MCF 10A (cell line): ENCODE measurements at regions not wholly inside any gene's neighbourhood (a gene's known extent, or its start where the extent isn't known, plus 50 kb on each side); places are given as distances from the start of the nearest gene placed in this dataset.

Source experiments
- BruUV-seq: library from RNA; stranded (reverse); fragments of 400-500 nt; replicated peaks from 2 replicates; lab custom pipeline; 2021; lab: Mats Ljungman, UMichigan
- CTCF ChIA-PET: fragments of 300-600 bp; sonication (Branson Sonifier 250); formaldehyde crosslinking; extraction: SDS; loops from one replicate; lab custom pipeline; 2021; ENCODE audit warnings: antibody characterized with exemption, inconsistent platforms; lab: Yijun Ruan, JAX
- POLR2A ChIA-PET: fragments of 300-600, 350-650 bp; sonication (Branson Sonifier 250); formaldehyde crosslinking; extraction: SDS; loops from one replicate; lab custom pipeline; 2020; ENCODE audit warnings: antibody characterized with exemption, inconsistent platforms; lab: Yijun Ruan, JAX
- DNase-seq: peaks from one replicate; pipeline ENCODE4 v3.0.0-alpha.2; 2018; ENCODE audit not compliant: unreplicated experiment
- H3K27ac Mint-ChIP-seq: one replicate; pipeline ENCODE4 v1.8.0; 2022; ENCODE audit warnings: mild to moderate bottlenecking, low read depth, mixed read lengths; ENCODE audit not compliant: unreplicated experiment
- H3K27me3 Mint-ChIP-seq: one replicate; pipeline ENCODE4 v1.8.0; 2022; ENCODE audit warnings: mixed read lengths; ENCODE audit not compliant: insufficient read depth, unreplicated experiment
- H3K36me3 Mint-ChIP-seq: one replicate; pipeline ENCODE4 v1.8.0; 2022; ENCODE audit warnings: mild to moderate bottlenecking, moderate library complexity, mixed read lengths; ENCODE audit not compliant: insufficient read depth, unreplicated experiment
- H3K4me1 Mint-ChIP-seq: one replicate; pipeline ENCODE4 v1.8.0; 2022; ENCODE audit warnings: mixed read lengths; ENCODE audit not compliant: insufficient read depth, unreplicated experiment
- H3K4me3 Mint-ChIP-seq: one replicate; pipeline ENCODE4 v1.8.0; 2022; ENCODE audit warnings: mild to moderate bottlenecking, moderate library complexity, mixed read lengths; ENCODE audit not compliant: unreplicated experiment
- H3K9me3 Mint-ChIP-seq: one replicate; pipeline ENCODE4 v1.8.0; 2022; ENCODE audit warnings: mixed read lengths; ENCODE audit not compliant: unreplicated experiment
- intact Hi-C: fragments of 100-400 bp; cut with micrococcal nuclease; formaldehyde crosslinking; loops from 2 replicates; pipeline ENCODE4 v1.14.1; 2022
- TF ChIP-seq, protein P1 (sequence below): fragments of 200-600 bp; IDR thresholded peaks from one replicate; pipeline ENCODE4 v1.8.0; 2022; ENCODE audit warnings: antibody characterized with exemption, mild to moderate bottlenecking; ENCODE audit not compliant: unreplicated experiment

DNA sequence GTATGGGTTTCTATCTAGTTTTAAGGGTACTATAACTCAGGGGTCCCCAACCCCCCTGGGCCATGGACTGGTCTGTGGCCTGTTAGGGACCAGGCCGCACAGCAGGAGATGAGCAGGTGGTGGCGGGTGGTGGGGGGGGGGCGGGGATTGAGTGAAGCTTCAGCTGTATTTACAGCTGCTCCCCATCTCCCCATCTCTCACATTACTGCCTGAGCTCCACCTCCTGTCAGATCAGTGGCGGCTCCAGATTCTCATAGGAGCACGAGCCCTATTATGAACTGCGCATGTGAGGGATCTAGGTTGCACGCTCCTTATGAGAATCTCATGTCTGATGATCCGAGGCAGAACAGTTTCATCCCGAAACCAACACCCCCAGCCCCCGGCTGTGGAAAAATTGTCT is 95.1 kb upstream of the SLC45A1 start:
- TF ChIP-seq, protein P1, sequence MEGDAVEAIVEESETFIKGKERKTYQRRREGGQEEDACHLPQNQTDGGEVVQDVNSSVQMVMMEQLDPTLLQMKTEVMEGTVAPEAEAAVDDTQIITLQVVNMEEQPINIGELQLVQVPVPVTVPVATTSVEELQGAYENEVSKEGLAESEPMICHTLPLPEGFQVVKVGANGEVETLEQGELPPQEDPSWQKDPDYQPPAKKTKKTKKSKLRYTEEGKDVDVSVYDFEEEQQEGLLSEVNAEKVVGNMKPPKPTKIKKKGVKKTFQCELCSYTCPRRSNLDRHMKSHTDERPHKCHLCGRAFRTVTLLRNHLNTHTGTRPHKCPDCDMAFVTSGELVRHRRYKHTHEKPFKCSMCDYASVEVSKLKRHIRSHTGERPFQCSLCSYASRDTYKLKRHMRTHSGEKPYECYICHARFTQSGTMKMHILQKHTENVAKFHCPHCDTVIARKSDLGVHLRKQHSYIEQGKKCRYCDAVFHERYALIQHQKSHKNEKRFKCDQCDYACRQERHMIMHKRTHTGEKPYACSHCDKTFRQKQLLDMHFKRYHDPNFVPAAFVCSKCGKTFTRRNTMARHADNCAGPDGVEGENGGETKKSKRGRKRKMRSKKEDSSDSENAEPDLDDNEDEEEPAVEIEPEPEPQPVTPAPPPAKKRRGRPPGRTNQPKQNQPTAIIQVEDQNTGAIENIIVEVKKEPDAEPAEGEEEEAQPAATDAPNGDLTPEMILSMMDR: no peak
- peaks cover 4% of the 10 kb centered on the region for H3K36me3 Mint-ChIP-seq
- ChIA-PET CTCF (interaction anchor here (0.5 kb wide), 1 partner anchor 21 kb away, joined by 3 read pairs; no protein-coding TSS in a partner anchor), POLR2A (interaction anchor here (2.7 kb wide), 1 partner anchor 11 kb away, joined by 7 read pairs; no protein-coding TSS in a partner anchor)
- peaks cover 9% of the 10 kb centered on the region for H3K9me3 Mint-ChIP-seq
- intact Hi-C loops: no loop called here
- H3K27ac Mint-ChIP-seq: no peak overlapping the region
- no peaks in the 10 kb centered on the region for H3K27me3 Mint-ChIP-seq
- H3K4me3 Mint-ChIP-seq: no peak overlapping the region
- H3K4me1 Mint-ChIP-seq: peaks cover 30% of the 10 kb centered on the region
- no TSS peak for BruUV-seq
- no peak for DNase-seq

DNA sequence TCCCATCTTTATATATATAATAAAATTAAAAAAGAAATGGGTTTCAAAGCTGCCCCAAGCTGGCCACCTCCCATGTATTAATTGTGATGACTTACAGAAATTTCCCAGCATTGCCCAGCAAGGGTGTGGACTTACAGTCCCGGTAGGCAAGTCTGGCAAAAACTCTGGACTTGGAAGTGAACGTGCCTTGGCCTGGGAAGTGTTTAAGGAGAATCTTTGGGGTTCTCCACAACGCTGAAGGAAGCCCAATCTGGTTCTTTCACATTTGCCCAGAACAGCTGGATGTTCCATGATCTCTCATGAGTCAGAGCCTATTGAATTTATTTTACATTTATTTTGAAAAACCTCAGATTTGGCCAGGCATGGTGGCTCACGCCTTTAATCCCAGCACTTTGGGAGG is 98.4 kb upstream of the SLC45A1 start:
- TF ChIP-seq, protein P1: no peak

DNA sequence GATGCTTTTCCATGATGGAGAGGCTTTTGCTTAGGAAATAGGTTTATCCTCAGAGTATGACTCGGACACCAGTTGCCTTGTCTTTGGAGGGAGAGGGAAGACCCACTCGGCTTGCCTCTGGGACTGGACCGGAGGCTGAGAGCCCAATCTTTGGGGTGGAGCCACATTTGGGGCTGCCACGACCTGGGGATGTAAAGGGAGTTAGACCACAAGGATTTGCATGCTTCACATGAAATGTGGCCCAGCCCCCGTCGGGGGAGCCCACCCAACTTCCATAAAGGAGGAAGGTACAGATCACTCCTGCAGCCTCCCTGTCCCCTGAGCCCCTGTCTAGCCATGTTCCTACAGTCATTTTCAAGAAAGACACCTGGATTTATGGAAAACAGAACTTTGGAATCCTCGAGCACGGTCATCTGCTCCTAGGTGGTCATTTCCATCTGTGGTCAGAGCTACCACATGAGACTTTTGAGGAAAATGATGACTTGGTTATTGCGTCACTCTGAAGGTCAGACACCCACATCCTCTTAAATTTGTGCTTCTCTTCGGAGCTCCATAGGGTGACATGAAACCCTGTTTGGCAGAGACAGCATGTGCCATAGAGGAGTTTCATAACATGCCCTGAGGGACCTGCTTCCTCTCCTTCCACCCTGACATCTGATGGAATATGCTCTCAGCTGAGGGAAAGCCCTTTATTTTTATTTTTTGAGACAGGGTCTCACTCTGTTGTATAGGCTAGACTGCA is 99.4 kb upstream of the SLC45A1 start:
- H3K4me1 Mint-ChIP-seq: peaks cover 20% of the 10 kb centered on the region
- no peaks in the 10 kb centered on the region for H3K36me3 Mint-ChIP-seq
- intact Hi-C loops: no loop called here
- no TSS peak for BruUV-seq
- no peak overlapping the region for H3K4me3 Mint-ChIP-seq
- no peaks in the 10 kb centered on the region for H3K27me3 Mint-ChIP-seq
- no peak overlapping the region for H3K27ac Mint-ChIP-seq
- DNase-seq: peak; percentile 83
- TF ChIP-seq, protein P1: no peak
- no peaks in the 10 kb centered on the region for H3K9me3 Mint-ChIP-seq
- CTCF ChIA-PET: interaction anchor here (0.6 kb wide), 1 partner anchor 515 kb away, joined by 3 read pairs; no protein-coding TSS in a partner anchor
- POLR2A ChIA-PET: interaction anchor here (0.6 to 2.8 kb wide), 13 partner anchors 12 to 656 kb away, joined by 3 to 16 read pairs (median 3); no protein-coding TSS in a partner anchor

More for the DNA sequence above, 98.4 kb upstream of the SLC45A1 start:
- H3K27me3 Mint-ChIP-seq: no peaks in the 10 kb centered on the region
- no peaks in the 10 kb centered on the region for H3K9me3 Mint-ChIP-seq
- ChIA-PET CTCF (no interaction called here), POLR2A (interaction anchor here (0.6 to 2.8 kb wide), 12 partner anchors 10 to 441 kb away, joined by 3 to 16 read pairs (median 3); no protein-coding TSS in a partner anchor)
- no peak overlapping the region for H3K4me3 Mint-ChIP-seq
- H3K36me3 Mint-ChIP-seq: no peaks in the 10 kb centered on the region
- intact Hi-C loops: no loop called here
- BruUV-seq: no TSS peak
- H3K4me1 Mint-ChIP-seq: peaks cover 23% of the 10 kb centered on the region
- DNase-seq: peak; percentile 30
- H3K27ac Mint-ChIP-seq: no peak overlapping the region

DNA sequence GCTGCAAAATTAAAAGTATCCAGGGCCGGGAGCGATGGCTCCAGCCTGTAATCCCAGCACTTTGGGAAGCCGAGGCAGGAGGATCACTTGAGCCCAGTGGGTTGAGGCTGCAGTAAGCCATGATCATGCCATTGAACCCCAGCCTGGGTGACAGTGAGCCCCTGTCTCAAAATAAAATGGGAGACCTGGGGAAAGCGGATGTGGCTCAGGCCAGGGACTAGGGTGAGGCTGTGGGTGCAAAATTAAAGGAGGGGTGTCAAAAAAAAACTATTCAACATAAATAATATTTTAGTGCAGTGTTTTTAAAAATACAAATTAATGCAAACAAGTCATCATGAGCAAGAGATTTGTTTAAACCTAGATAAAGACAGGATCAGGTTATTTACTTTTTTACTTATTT is 100.1 kb upstream of the SLC45A1 start:
- intact Hi-C loops: no loop called here
- Mint-ChIP-seq H3K4me3 (no peak overlapping the region), H3K27ac (no peak overlapping the region), H3K9me3 (no peaks in the 10 kb centered on the region), H3K36me3 (no peaks in the 10 kb centered on the region), H3K4me1 (peaks cover 26% of the 10 kb centered on the region), H3K27me3 (no peaks in the 10 kb centered on the region)
- no TSS peak for BruUV-seq
- ChIA-PET CTCF (interaction anchor here (0.6 kb wide), 1 partner anchor 516 kb away, joined by 3 read pairs; no protein-coding TSS in a partner anchor), POLR2A (interaction anchor here (2.8 kb wide), 1 partner anchor 14 kb away, joined by 16 read pairs; no protein-coding TSS in a partner anchor)
- TF ChIP-seq, protein P1: no peak
- DNase-seq: no peak
